HG03442 (cell line): ENCODE measurements at regions not wholly inside any gene's neighbourhood (a gene's known extent, or its start where the extent isn't known, plus 50 kb on each side); places are given as distances from the start of the nearest gene placed in this dataset.
"Not testable (repeated sequence)": the region's sequence is repeated elsewhere in the genome, so short reads cannot be mapped to it uniquely, and the experiment has no call there.

Experiments used
- ATAC-seq: cut with Tn5 transposase; IDR thresholded peaks from one replicate; pipeline ENCODE4 v1.9.1; 2021; ENCODE audit warnings: mild to moderate bottlenecking, moderate library complexity; ENCODE audit not compliant: unreplicated experiment

- not testable (repeated sequence) for ATAC-seq
These were observed 95.6 kb downstream of the GPX5 start for GRCh38 chr6:28621268-28621667.

GRCh38 chr6:28623242-28623641 lies 97.6 kb downstream of the GPX5 start:
- ATAC-seq, result not testable (repeated sequence)

- not testable (repeated sequence) for ATAC-seq
These were observed 100.7 kb downstream of the GPX5 start for GRCh38 chr6:28626386-28626785.

GRCh38 chr6:28632326-28632851 lies 106.7 kb downstream of the GPX5 start:
- ATAC-seq, result no peak

- no peak for ATAC-seq
These were observed 107.9 kb downstream of the GPX5 start for GRCh38 chr6:28633445-28634215.

- ATAC-seq, result no peak
These were observed 108.7 kb downstream of the GPX5 start for GRCh38 chr6:28634411-28634760.

GRCh38 chr6:28634761-28635546 lies 109.3 kb downstream of the GPX5 start:
- ATAC-seq, result no peak

- ATAC-seq, result no peak
These were observed 110.0 kb downstream of the GPX5 start for GRCh38 chr6:28635547-28636158.

- no peak for ATAC-seq
These were observed 113.2 kb downstream of the GPX5 start for GRCh38 chr6:28638787-28639430.

GRCh38 chr6:28639445-28640290 lies 114.0 kb downstream of the GPX5 start:
- not testable (repeated sequence) for ATAC-seq

GRCh38 chr6:28643017-28643740 lies 117.5 kb downstream of the GPX5 start:
- ATAC-seq, result no peak

- no peak for ATAC-seq
These were observed 121.0 kb downstream of the GPX5 start for GRCh38 chr6:28646650-28647049.

GRCh38 chr6:28648035-28648877 lies 122.6 kb downstream of the GPX5 start:
- no peak for ATAC-seq

GRCh38 chr6:28648878-28649375 lies 123.2 kb downstream of the GPX5 start:
- ATAC-seq, result no peak

GRCh38 chr6:28651161-28651560 lies 125.5 kb downstream of the GPX5 start:
- ATAC-seq, result no peak

GRCh38 chr6:28653876-28654275 lies 128.2 kb downstream of the GPX5 start:
- no peak for ATAC-seq

- ATAC-seq, result no peak
These were observed 129.5 kb downstream of the GPX5 start for GRCh38 chr6:28655164-28655563.

- no peak for ATAC-seq
These were observed 131.0 kb downstream of the GPX5 start for GRCh38 chr6:28656715-28657114.
